CD1c-positive myeloid dendritic cell (primary cell): ENCODE measurements at regions not wholly inside any gene's neighbourhood (a gene's known extent, or its start where the extent isn't known, plus 50 kb on each side); places are given as distances from the start of the nearest gene placed in this dataset.

Experiments
- DNase-seq: peaks from one replicate; pipeline ENCODE4 v3.0.0-alpha.2; 2016; ENCODE audit errors: extremely low spot score

DNA sequence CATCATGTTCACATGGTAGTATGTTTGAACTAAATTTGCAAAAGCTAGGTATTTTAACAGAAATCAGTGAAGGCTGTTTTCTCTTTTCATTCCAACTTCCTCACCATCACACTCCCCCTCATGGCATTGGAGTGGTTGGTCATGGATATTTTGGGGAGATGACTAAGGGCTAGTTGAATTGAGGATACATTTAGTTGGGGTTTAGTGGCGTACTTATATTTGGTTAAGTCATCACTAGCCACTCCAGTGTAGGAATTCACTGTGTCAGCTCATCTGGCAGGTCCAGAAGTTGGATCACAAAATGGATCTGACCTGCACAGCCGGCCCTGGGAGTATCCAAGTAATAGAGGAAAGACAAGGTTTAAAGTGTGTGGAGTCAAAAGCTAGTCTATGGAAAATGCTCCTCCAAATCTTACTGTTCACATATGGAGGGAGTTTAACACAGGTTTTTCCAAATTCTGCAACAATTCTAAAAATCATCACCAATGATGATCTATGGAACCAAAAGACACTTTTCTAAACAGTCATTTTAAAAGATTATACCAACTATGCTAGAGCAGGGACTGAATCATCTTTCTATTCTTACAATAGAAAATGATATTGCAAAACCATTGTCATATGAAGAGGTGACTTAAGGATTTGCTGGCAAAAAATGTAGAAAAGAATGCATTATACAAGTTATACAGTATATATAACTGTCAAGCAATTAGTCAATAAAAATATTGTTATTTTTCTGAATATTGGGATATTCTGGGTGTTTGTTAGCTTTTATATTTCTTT lies 247.8 kb upstream of the PEX5L start:
- no peak for DNase-seq

DNA sequence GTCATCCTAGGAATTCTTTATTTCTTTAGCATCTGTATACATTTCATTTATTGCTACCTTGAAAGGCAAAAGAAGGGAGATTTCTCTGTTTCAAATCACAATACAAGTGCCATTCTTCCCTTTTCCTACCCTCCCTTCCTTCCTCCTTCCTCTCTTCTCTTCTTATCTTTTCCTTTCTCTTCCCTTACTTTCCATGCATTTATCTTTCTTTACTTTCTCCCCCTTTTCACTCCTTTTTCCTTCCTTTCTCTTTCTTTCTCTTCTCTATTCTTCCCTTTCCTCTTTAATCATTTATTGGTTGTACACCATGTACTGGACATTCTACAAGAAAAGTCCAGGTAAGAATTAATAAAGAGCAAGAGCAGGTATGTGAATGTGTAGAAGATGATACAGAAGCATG lies 251.0 kb upstream of the PEX5L start:
- DNase-seq, result no peak

DNA sequence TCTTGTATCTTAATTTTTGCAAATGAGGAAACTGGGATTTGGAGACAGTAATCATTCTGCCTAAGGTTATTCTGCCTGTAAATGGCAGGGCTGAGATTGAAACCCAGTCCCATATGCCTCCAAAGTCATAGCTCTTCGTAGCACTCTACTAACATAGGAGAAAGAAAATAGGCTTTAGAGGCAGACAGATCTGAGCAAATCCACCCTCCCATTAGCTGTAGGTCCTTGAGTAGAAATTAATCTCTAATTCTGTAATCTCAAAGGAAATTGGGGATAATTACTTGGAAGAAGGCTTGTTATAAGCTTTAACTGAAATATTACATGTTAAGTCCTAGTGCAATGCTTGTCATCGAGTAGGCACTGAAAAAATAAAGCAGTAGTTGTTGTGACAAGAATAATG lies 252.1 kb upstream of the PEX5L start:
- no peak for DNase-seq

DNA sequence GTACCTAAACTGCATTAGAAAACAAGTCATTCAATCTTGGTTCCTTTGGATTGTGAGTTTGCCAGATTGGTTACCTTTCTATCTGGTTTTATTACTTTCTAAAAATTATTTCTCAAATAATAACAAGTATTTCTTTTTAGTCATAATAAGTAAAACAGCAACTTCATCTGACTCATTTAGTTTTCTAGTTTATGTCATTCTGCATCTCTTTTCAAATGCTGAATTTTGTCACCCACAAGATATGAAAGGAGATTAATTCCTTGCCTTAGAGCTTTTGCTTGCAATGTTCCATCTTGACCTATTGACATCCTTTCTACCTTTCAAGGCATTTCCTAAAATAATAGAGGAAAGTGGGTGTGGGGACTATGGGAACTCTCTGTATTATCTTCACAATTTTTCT lies 253.6 kb upstream of the PEX5L start:
- no peak for DNase-seq

DNA sequence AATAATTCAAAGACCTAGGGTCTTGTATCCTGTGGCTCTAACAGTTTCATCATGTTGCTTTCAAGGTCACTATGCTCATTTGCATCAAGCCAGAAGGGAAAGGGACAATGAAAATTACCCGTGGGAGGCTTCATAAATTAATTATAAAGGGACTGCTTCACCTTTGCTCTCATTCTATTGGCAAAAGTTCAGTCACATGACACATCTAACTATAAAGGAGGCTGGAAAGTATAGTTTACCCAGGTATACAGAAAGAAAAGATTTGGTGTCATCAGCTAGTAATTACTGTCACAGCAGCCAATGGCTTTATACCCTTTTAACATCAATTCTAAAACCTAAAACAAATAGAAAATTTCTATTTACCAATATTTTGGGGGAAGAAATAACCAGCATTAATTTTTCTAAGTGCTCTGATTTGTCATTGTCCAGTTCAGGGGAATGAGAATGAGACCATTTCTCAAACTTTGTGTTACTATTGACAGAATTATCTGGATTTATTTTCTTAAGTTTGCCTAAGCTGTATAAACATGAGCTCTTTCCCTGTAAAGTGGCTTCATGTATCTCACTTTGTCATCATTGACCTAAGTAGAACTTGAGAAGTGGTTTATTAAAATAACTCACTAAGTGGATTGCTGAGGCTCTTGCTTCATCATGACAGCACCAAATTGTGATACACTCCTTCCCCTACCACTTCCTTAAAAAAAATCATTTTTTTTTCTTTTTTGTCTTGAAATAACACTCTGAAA lies 257.7 kb upstream of the PEX5L start:
- DNase-seq, result no peak

DNA sequence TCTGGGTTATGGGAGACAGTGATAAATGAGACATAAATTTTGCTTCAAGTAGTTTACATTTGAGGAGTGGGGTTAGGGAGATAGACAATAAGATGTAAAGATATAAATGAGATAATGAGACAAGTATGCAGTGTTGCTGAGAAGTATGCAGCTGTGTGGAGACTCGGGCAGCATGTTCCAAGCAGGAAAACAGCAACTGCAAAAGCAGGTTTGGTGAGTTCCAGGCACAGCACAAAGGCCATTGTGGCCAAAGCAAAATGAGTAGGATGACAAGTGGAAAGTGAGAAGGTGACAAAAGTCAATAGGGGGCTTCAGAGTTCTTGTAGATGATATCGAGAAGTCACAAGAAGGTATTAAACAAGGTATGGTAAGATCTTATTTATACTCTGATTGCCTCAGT lies 259.1 kb upstream of the PEX5L start:
- DNase-seq, result no peak

DNA sequence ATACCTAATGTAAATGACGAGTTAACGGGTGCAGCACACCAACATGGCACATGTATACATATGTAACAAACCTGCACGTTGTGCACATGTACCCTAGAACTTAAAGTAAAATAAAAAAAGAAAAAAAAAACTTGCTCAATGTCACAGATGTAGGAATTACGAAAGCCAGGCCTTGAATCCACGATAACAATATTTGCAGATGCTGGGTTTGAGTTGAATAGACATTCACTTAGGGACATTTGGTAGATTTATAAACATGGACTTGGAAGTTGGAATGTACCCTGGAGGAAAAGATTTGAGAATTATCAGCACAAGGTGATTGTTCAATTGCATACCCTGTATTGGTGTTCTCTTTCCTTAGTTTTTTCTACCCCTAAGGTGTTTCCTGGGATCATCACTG lies 260.2 kb upstream of the PEX5L start:
- no peak for DNase-seq

- no peak for DNase-seq
These were observed 269.4 kb upstream of the PEX5L start for GRCh38 chr3:180306155-180306554.

GRCh38 chr3:180306691-180307090 lies 270.0 kb upstream of the PEX5L start:
- DNase-seq, result no peak

GRCh38 chr3:180311242-180311641 lies 274.5 kb upstream of the PEX5L start:
- no peak for DNase-seq

- DNase-seq, result no peak
These were observed 279.6 kb upstream of the PEX5L start for GRCh38 chr3:180316321-180316720.

GRCh38 chr3:180319461-180319860 lies 282.5 kb upstream of the TTC14 start:
- DNase-seq, result no peak

DNA sequence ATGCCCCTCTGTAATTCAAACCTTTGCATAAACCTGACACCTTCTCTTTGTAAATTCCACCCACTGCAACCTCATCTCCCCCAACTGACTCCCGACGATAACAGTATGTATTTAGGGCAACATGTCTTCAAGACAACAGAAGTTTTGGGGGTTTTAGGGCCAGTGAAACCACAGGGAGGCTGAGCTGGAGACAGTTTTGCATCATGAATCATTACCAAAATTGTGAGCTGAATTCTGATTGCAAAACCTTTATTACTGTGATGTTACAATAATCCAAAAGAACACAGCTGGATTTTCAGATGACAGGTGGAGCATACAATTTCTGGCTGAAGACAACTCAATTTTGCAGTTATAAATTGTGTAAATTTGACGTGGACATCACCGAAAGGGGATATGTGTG lies 281.3 kb upstream of the TTC14 start:
- no peak for DNase-seq

DNA sequence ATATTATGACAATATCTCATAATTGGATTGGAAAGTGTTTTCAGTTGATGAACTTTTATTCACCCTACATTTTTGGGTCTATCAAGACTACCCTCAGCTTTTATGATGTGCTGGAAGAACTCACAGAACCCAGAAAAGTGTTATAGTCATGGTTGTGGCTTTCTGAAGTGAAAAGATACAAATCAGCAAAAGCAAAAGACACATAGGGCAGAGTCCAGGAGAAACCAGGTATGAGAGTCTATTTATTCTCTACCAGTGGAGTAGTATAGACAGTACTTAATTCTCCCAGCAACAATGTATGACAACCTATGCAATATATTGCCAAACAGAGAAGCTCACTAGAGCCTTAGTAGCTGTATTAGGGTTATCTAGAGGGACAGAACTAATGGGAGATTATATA lies 280.4 kb upstream of the TTC14 start:
- no peak for DNase-seq

DNA sequence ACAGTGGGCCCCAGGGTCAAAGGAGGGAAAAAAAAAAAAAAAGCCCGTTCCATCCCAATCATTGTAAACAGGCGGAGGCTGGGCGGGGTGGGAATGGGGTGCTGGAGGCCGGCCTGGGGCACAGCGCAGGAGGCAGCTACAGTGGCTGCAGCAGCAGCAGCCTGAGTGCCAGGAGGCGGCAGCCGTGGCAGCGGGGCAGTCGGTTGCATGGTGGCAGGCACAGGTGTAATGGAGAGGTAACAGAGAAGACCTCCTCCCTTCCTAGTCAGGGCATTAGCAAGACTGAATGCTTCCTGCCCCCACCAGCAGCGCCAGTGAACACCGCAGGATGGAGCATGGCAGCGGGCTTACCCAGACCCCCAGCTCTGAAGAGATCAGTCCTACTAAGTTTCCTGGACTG lies 279.1 kb upstream of the TTC14 start:
- no peak for DNase-seq

- DNase-seq, result no peak
These were observed 277.2 kb upstream of the TTC14 start for GRCh38 chr3:180324791-180325190.

GRCh38 chr3:180325533-180325932 lies 276.4 kb upstream of the TTC14 start:
- DNase-seq, result no peak

DNA sequence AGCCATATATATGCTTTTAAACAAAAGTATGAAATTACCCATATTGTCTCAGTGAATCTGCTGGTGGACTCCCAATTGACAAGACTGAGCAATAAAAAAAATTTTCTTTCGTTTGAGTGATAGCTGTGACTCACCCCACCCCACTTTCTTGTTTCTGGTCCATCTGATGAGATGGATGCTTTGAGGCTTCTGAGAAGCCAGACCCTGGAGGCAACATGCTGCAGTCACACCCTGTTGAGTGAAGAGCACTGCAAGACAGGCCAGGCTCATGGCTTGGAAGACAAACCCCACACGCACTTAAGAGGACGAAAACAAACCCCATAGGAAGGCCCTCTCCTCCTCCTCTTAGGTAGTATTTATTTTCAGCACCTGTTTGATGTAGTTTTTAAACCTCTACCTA lies 276.0 kb upstream of the TTC14 start:
- DNase-seq, result no peak

DNA sequence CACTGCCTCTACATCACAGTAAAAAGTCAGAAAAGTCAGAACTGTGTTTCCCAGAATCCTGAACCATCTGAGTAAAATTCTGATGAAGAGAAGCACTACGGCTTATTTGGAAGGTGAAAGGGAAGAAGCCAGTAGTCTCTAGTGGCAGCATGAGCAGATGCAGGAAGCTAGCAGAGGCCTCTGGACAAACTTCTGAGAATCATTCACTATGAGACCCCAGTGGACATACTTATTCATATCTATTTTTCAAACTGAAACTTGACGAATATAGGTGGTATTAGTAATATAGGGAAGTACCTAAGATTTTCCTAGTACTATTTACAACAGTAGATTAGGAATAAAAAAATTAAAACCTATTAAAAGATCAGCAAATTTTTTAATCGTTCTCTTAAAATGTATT lies 272.8 kb upstream of the TTC14 start:
- no peak for DNase-seq

- no peak for DNase-seq
These were observed 272.1 kb upstream of the TTC14 start for GRCh38 chr3:180329847-180330246.

DNA sequence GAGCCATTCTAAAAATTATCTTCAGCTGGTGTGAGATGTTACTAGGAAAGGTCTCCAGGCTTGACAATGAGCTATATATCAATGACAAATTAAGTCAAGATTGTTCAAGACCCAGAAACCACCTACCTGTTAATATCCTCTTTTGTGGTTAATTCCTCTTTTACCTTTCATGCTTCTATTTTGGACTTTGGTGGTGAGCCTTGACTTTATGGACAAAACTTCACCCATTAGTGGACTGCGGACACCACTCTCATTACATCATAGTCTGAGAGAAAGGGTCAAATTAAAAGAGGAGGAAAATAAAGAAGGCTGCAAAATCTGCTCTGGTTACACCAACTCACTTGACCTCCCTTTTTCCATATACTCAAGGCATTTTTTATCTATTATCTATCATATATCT lies 271.5 kb upstream of the TTC14 start:
- DNase-seq, result no peak

DNA sequence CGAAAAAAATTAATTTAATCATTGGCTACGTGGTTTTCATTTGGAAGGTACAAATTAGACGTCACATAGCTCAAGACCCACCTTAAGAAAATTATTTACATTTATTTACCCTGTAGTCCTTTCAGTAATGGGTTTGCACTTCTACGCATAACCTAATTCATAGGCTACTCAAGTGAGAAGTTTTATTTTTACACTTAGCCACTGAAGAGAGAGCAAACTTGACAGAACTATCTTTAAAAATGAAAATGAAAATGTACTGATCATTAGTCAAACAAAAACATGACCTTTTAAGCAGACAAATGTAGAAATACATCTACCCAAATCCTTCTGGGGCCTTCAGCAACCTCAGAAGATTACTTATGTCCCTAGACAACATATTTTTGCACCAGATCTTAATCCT lies 269.4 kb upstream of the TTC14 start:
- no peak for DNase-seq

DNA sequence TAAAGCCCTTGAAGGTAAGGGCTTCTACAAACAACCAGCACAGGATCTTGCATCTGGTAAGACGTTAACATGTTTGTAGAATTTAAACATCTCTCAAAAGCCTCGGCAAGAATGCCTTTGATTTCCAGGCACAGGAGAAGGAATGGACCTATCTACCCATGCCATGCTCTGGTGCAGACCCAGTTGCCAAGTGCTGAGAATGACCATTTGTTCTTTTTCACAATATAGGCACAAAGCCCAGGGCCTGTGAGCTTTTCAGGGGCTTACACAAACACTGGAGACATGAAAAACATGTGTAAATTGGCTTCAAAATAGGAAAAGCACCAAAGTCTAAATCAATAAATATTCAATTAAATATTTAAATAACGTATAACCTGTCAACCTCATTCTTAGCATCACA lies 266.9 kb upstream of the TTC14 start:
- no peak for DNase-seq

DNA sequence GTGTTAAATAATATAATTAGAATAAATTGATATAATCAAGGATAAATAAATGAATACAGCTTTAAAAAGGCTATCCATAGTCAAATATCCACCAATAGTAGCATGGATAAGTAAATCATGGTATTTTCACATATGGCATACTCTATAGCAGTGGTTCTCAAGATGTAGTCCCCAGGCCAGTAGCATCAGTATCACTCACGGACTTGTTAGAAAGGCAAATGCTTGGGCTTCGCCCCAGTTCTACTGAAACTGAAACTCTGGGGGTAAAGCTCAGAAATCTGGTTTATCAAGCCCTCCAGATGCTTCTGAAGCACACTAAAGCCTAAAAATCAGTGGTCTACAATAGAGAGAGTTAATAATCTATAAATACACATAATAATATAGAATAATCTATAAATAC lies 261.6 kb upstream of the TTC14 start:
- DNase-seq, result no peak
